ENCODE measurements at regions not wholly inside any gene's neighbourhood (a gene's known extent, or its start where the extent isn't known, plus 50 kb on each side); places are given as distances from the start of the nearest gene placed in this dataset.
"Not testable (repeated sequence)": the region's sequence is repeated elsewhere in the genome, so short reads cannot be mapped to it uniquely, and the experiment has no call there.

DNA sequence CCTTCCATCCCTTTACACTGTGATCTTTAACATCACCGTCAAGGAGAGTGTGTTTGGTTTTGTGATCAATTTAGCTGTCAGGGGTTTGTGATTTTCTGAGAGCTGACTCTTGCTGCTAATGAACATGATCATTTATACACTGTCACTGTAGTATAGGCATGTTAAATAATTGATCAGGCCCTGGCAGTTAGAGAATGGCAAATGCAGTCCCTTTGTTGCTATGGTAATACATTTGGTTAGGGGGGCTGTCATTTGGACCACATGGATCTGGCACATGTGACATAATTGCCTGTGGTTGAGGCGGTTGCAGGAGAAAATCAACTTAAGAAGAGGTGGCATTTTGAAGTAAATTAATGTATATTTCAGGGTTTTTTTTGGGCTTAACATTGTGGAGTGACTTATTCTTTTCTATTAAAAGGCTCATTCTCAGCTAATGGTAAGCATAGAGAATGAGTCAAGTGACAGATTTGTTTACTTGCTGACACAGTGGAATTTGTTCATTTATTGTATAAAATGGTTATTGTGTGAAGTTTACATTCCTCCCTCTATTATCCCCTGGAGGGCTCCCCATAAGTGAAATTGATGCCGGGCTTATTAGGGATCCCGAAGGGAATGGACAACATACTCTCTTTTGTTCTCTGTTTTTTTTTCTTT lies 114.0 kb downstream of the FHIP1A start:
- no peak for DNase-seq

DNA sequence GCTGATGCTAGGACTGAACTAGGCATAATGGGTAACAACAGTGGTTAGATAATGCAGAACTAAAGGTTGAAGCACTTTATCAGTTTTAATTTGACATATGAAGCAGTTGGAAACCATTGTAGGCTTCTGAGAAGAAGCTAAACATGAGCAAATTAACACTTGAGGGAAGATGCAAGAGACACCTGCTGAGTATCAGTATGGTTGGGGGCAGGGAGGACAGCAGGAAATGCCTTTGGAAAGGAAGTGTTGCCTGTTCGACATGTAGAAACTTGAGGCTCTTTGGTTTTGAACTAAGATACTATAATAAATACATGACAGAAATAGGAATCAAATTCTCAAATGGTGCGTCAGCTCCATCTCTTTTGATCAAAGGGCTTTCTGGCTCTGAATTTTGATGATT lies 115.6 kb downstream of the FHIP1A start:
- DNase-seq, result no peak

DNA sequence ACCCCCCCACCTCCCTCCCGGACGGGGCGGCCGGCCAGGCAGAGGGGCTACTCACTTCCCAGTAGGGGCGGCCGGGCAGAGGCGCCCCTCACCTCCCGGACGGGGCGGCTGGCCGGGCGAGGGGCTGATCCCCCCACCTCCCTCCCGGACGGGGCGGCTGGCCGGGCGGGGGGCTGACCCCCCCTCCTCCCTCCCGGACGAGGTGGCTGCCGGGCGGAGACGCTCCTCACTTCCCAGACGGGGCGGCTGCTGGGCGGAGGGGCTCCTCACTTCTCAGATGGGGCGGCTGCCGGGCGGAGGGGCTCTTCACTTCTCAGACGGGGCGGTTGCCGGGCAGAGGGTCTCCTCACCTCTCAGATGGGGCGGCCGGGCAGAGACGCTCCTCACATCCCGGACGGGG lies 117.5 kb downstream of the FHIP1A start:
- not testable (repeated sequence) for DNase-seq

DNA sequence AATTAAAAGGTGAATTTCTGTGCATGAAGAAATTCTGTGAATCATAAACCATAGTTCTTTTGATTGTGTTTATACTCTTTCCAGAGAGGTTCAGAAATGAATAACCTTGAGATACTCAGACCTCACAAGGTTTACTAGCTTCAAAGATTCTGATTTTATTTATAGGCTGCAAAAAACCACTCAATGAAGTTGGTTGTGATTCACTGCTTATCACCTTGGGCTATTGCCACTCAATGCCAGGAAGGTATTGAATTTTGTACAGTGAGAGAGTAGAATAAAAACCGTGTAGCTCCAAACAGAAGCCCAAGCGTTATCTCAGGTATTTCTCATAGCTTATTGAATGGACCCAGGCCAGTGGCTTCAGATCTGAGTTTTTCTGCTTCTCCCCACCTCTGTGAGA lies 118.7 kb downstream of the FHIP1A start:
- no peak for DNase-seq

DNA sequence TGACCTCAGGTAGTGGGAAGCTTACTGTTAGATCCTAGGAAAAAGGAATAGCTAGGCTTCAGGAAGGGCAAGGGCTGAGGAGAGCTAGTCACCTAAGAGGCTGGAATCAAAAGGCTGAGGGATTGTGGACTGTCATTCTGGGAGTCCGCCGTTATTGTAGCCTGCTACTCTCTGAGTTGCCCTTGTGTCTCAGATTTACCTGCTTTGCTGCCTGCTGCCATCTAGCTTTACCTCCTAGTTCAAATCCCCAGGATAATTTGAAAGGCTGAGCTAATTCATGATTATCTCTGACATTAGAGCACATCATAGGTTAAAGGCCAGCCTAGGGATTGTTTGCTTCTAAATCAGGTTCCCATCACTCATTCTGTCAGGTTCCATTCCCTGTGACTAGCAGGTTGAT lies 120.2 kb downstream of the FHIP1A start:
- DNase-seq, result no peak

DNA sequence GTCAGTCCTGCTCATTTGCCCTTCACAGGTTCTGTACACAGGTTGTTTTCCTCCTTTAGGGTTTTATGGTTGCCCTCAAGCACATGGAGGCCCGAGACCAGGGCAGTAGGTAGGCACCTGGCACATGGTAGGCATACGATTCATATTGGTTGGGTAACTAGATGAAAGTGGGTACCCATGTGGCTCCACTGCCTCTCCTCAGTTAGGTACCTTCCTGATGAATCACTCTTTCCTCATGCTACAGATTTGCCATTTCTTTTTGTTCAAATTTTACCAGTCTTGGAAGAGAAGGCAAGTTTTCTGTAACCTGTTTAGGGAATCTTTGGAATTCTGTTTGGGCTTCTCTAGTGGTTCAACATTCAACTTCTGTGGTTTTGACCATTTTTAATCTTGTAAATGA lies 121.3 kb downstream of the FHIP1A start:
- DNase-seq, result no peak

DNA sequence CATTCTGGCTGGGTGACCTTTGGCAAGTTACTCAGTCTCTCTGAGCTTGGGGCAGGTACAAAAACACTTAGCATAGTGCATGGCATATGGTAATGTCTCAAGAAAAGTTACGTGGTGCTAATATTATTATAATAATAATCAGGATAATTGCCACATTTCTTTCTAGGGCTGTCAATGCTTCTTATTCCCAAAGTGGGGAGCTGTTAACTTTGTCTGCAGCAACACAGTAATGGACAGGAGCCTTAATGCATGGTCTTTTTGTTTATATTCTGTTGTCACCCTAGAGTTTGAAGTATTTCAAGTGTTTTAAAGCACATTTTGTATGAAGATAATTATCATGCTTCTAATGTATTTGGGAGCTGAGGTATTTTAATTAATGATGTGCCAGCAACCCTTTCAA lies 121.8 kb downstream of the FHIP1A start:
- DNase-seq, result no peak

DNA sequence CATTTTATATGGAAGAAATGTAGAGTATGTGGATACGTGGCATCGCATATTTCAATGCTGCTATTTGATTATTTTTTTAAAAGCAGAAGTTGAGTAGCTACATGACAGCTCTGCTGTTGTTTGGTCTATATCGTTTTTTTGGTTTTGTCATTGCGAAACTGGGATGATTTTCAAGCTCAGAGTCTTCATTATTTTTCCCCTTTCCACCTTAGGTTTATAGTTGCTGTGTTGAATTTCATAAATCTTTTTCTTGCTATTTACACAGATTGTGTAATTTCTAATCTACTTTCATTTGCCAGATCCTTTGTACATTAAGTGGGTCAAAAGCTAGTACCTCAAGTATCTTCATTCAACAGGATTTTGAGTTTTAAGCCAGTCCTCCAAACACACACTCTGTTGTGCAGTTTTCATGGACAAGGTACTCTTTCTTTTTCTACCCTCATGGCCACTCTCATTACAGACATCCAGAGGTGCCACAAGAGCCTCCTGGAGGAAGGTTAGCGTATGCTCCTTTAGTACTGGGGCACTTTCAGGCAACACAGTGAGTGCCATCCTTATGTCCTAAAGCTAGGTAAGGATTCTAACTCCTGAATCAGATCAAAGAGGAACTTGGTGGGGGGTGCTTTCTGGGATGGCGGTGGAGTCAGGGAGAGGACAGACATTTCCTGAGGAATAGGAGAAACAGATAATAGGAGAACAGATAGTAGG lies 123.2 kb downstream of the FHIP1A start:
- DNase-seq, result no peak

DNA sequence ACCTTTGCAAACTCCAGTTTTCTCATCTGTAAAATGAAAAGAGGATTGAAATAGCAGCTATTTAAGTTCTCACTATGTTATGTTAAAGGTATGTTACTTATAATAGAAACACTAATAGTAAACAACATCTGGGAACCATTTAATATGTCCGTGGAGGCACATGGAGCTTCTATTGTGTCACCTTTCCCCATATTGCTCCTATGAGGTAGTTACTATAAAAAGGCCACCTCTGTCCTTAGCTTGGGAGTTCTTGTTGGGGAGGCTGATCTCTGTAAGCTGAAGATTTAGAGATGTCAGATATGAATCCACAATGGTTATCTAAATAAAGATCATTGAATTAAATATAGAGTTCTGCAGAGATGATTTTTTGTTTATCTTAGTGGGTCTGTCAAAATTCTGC lies 125.2 kb downstream of the FHIP1A start:
- DNase-seq, result no peak

DNA sequence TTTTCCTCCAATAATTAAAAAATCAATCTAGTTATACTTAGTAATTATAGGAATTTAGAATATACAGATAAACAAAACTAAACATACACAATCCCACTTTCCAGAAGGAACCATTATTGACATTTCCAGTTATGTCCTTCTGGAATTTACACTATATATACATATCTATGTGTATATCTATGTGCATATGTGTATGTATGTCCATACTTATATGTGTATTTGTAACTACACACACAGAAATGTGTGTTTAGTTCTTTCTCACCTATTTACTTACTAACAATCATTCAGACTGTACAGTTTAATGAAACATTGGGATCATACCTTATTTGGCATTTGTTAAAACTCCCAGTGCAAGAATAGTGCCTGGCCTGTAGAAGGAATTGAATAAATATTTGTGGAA lies 126.4 kb downstream of the FHIP1A start:
- DNase-seq, result no peak

DNA sequence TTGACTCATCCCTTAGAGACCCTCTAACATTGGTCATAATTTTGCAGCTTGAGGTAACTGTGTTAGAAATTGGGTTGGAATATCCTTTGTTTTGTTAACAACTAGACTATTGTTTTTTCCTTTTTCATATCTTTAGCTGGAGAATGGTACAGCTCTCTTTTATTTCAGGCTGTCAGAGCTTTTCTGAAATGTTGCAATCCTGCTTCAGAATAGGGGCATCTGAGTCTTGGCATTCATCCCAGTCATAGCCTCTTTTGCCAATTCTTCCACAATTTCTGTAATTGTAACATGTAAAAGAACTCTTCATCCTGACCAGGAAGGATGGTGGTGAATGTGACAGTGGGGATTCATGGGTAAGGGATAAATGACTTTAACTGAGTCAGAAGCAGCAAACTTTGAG lies 128.7 kb downstream of the FHIP1A start:
- DNase-seq, result no peak

DNA sequence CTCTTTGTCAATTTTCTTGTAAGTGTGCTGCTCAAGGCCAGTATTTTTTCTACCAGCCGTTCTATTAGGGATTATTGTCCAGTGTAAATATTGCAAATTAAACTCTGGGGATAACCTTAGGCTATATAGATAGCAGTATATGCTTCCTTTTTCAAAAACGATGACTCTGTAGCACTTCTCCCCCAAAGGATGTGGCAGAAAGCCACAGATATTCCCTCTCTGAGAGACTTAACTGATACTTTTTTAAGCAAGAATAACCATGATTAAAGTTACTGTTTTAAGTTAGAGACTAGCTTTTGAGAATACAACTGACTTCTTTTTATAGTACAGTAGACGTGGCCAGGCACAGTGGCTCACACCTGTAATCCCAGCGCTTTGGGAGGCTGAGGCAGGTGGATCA lies 130.0 kb downstream of the FHIP1A start:
- no peak for DNase-seq

DNA sequence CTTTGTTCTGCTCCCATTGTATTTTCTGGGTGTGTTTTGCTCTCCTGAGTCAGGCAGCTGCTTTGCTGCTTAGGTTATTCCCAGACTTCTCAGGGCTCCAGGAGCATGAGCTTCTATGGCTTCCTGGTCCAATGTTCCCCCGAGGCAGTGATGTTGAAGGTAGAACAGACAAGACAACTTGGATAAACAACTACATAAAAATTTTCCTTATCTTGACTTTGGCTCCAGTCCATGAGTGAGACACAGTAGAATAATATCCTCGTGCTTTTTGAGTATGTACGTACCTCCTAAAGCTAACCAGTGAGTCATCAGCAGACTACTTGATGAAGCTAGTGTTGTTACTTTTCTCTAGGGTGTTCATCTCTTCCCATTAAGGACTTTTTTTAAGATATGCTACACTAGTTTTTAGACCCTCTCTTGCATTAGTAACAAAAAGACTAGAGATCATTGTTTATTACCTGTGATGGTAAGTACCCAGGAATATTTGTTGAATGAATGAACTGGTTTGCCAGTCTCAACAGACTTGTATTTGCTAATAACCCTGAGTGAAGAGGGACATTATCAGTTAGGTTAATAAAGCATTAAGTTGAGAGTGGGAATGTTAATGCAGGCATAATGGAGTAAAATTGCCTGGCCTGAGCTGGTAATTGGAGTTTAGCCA lies 131.9 kb downstream of the FHIP1A start:
- no peak for DNase-seq

DNA sequence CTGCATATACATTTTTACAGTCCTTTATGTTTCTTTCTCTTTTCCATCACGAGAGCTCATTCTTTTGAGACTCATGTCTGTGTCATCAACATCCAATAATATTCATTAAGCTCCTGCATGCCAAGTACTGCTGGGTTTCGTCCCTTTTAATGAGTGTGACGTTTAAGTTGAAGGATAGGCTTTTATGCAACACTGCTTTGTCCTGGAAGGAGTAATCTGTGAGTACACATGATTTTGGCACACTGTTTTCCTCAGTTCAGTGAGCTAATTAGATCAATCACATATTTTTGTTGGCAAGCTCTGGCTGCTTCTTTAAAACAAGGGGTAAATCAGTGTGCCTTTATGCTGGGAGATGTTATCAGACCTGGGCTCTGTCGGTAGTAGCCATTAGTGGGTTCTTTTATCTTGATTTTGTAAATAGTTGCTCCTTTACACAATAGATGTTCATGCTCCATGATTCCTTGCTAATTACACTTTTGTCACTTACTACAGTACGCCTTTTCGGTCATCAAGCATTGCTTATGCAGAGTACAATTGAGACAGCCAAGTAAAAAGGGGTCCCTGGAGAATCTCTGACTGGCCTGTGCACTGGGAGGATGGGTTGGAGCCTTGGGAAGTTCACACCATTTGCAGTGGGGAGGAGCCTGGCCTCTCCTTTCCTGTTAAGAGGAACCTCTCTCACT lies 132.6 kb downstream of the FHIP1A start:
- peak; percentile 23 for DNase-seq

DNA sequence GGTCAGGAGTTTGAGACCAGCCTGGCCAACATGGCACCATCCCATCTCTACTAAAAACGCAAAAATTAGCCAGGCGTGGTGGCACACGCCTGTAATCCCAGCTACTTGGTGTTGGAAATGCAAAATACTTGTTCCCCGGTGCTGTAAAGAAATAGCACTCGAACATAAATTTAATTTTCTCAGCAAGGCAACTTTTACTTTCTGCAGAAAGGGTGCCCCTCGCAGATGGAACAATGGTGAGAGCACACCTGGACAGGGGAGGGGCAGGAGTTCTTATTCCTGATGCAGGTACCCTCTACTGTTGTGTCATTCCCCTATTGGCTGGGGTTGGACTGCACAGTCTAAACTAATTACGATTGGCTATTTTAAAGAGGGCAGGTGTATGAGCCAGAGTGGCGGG lies 139.7 kb downstream of the FHIP1A start:
- DNase-seq, result no peak

DNA sequence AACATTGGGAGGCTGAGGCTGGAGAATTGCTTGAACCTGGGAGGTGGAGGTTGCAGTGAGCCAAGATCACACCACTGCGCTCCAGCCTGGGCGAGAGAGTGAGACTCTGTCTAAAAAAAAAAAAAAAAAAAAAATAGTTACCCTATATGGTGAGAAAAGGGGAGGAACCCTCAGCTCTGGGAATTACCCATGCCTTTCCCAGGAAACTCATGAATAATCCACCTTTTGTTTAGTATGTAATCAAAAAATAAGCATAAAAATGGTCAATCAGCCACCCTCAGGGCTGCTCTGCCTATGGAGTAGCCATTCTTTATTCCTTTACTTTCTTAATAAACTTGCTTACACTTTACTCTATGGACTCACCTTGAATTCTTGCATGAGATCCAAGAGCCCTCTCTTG lies 140.4 kb downstream of the FHIP1A start:
- not testable (repeated sequence) for DNase-seq

DNA sequence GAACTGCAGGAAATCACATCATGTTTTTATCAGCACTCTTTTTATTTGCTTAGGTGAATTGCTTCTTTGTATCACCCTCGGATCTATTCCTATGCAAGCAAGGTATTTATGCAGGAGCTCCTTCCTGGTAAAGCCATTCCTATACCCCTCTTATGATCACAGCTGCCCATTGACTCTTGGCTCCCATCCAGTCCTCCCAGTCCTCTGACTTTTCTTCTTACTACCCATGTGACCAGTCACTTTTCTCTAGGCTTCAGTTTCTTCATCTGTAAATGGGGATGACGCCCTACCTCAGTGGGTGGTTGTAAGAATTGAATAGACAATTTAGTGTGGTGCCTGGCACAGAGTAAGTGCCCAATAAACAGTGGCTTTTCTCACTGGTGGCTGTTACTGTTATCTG lies 144.9 kb downstream of the FHIP1A start:
- DNase-seq, result no peak

DNA sequence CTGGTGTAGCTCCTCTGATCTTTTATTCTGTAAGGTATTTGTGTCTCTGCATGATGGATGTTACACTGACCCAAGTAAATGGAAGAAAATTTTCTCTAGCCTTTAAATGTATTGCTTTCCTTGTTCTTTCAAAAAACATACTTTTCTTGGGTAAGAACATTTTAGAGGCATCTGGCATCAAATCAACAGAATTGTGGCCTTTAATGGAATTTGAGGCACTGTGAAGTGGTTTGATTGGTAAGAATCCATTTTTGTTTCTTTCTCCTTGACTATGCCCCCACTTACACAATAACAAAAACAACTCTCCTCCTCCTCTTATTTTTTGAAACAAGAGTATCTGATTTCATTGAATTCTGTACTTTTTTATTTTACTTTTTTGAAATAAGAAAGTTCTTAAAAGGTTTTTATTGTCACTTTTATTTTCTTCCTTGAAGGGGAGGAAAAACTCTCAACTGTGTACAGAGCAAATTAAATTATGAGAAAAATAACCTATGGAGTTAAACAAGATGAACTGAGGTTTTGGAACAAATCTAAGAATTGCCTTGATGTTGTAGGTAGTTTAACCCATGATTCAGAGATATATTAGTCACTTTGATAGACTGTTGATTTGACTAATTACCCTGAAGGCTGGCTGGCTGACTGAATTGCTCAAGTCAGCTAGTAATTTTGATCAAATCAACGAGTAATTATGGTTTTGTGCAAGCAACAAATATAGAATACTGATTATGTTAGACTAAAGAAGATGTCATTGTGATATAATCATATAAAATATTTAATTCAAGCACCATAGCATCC lies 146.4 kb downstream of the FHIP1A start:
- DNase-seq, result no peak

DNA sequence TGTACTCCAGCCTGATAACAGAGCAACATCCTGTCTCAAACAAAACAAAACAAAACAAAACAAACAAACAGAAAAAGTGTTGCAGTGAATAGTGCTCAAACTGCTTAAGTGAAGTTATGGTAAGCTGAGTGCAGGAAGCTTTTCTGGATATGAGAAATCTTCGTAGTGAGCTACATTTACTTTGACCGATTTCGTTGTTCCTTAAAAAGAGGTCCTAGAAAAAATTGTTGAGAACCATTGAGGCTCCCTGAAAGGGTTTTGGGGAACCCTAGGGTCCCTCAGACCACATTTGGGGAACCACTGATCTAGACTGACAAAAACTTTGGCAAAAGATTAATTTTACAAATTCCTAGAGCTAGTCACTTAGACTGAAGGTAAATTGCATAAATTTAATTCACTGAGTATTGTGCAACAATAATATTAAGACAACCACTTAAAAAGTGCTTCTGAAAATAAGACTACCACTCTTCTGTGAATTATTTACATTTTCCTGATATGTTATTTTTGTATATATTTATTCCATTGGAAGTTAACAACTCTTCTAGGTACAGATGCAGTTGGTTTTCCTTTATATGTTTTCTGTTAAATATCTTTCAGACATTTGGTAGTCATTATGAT lies 149.6 kb downstream of the FHIP1A start:
- DNase-seq, result no peak

DNA sequence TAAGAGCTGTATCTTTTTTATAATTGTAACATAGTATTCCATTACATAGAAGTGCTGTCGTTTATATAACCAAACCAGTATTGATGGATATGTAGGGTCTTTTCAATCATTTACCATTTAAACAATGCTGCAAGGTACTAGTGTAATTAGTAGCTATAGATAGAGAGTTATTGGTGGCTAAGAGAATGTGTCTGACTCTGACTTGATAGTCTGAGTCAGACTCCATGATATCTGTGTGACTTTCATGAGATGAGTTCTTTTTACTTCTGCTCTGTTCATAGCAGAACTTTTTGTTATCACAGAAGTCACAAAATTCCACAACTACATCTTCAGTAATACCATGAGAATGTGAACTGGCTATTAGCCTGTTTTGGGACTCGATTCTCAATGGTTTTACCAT lies 150.6 kb downstream of the FHIP1A start:
- DNase-seq, result no peak

DNA sequence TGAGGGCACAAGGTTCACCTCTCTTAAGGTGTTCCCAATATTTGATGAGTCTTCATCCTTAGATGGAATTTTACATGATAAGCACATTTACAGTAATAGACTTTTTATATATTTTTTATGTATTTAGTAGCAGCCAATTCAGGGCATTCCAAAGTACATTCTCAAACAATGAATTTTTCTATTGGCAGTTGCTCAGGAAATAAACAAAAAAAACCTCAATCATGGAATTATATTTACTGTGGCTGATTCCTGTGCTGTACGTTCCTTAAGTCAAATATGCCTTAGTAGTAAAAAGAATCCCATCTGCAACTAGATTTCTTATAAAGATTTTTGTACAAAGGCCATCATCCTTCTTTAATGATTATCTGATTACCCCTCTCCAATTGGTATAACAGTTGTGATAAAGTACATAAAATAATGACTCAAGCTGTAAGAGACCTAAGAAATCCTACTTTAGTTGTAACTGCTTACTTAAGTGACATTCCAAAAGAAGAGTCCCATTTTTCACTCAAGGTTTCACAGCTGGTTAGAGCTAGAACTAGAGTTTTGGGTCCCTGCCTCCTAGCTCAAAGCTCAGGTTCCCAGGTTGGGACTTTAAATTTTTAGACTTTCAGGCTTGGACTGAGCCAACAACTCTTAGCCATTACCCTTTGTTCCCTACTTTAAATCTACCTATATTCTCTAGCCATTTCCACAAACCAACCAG lies 152.7 kb downstream of the FHIP1A start:
- no peak for DNase-seq

DNA sequence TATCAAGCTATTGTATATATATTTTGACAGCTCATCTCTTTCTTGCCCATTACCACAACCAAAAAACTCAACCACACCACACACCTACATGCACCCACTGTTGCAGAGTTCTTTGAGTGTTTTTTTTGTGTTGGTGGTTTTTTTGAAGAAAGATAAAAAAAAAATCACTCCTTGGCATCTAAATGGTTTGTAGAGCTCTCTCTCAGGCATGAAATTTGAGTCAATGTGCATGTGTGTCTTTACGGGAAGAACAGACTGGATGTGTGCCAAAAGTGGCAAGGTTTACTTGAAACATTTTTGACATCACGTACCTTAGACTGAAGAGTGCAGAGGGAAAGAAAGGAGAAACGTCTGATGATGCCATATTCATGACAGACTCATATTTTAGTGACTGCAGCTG lies 154.2 kb downstream of the FHIP1A start:
- no peak for DNase-seq

Measured in NCI-H774 (cell line).